H9 (cell line): ENCODE measurements at regions not wholly inside any gene's neighbourhood (a gene's known extent, or its start where the extent isn't known, plus 50 kb on each side); places are given as distances from the start of the nearest gene placed in this dataset.

Source experiments
- DNase-seq: peaks from one replicate; pipeline ENCODE4 v3.0.0-alpha.2; 2017
- H2AFZ ChIP-seq: one replicate; pipeline ENCODE4 v1.6.1; 2013; ENCODE audit warnings: mild to moderate bottlenecking, low read length, control low read depth, moderate library complexity
- H2AK5ac ChIP-seq: 2 replicates; pipeline ENCODE4 v1.6.1; 2013; ENCODE audit warnings: low read length, control low read depth, mixed read lengths; ENCODE audit not compliant: insufficient read length
- H2BK120ac ChIP-seq: one replicate; pipeline ENCODE4 v1.6.1; 2013; ENCODE audit warnings: low read depth, mild to moderate bottlenecking, low read length, control low read depth, inconsistent platforms; ENCODE audit not compliant: poor library complexity, severe bottlenecking
- H2BK12ac ChIP-seq: 2 replicates; pipeline ENCODE4 v1.6.1; 2013; ENCODE audit warnings: low read length, control low read depth, mixed read lengths, low read depth; ENCODE audit not compliant: insufficient read length
- H2BK15ac ChIP-seq: 2 replicates; pipeline ENCODE4 v1.6.1; 2013; ENCODE audit warnings: low read depth, low read length, control low read depth
- H2BK20ac ChIP-seq: one replicate; pipeline ENCODE4 v1.6.1; 2013; ENCODE audit warnings: low read depth, mild to moderate bottlenecking, low read length, control low read depth, inconsistent platforms; ENCODE audit not compliant: poor library complexity, severe bottlenecking
- H2BK5ac ChIP-seq: 2 replicates; pipeline ENCODE4 v1.6.1; 2013; ENCODE audit warnings: low read length, control low read depth, mixed read lengths; ENCODE audit not compliant: insufficient read length
- H3K14ac ChIP-seq: 2 replicates; pipeline ENCODE4 v1.6.1; 2013; ENCODE audit warnings: low read length, control low read depth; ENCODE audit not compliant: insufficient read depth
- H3K18ac ChIP-seq: 2 replicates; pipeline ENCODE4 v1.6.1; 2013; ENCODE audit warnings: low read depth, mild to moderate bottlenecking, mixed read lengths, low read length, control low read depth; ENCODE audit not compliant: insufficient read length
- H3K23ac ChIP-seq: 2 replicates; pipeline ENCODE4 v1.6.1; 2013; ENCODE audit warnings: low read length, control low read depth, mixed read lengths, low read depth; ENCODE audit not compliant: insufficient read length
- H3K23me2 ChIP-seq: 2 replicates; pipeline ENCODE4 v1.6.1; 2013; ENCODE audit warnings: low read depth, mild to moderate bottlenecking, mixed read lengths, low read length, control low read depth; ENCODE audit not compliant: insufficient read length, poor library complexity, severe bottlenecking
- H3K27ac ChIP-seq: 2 replicates; pipeline ENCODE4 v1.5.1; 2013; ENCODE audit warnings: low read length, control low read depth, mixed read lengths, low read depth; ENCODE audit not compliant: insufficient read length
- H3K27me3 ChIP-seq: 2 replicates; pipeline ENCODE4 v1.6.1; 2013; ENCODE audit warnings: low read length, control low read depth, inconsistent platforms; ENCODE audit not compliant: insufficient read depth
- H3K4ac ChIP-seq: 2 replicates; pipeline ENCODE4 v1.6.1; 2013; ENCODE audit warnings: low read depth, mild to moderate bottlenecking, control low read depth, inconsistent platforms, low read length, moderate library complexity
- H3K4me1 ChIP-seq: 2 replicates; pipeline ENCODE4 v1.6.1; 2013; ENCODE audit warnings: low read length, control low read depth, inconsistent platforms; ENCODE audit not compliant: insufficient read depth
- H3K4me2 ChIP-seq: 2 replicates; pipeline ENCODE4 v1.6.1; 2013; ENCODE audit warnings: low read length, control low read depth, mixed read lengths; ENCODE audit not compliant: insufficient read length, insufficient read depth
- H3K56ac ChIP-seq: 2 replicates; pipeline ENCODE4 v1.6.1; 2013; ENCODE audit warnings: low read depth, mild to moderate bottlenecking, mixed read lengths, low read length, control low read depth; ENCODE audit not compliant: insufficient read length
- H3K79me1 ChIP-seq: 2 replicates; pipeline ENCODE4 v1.6.1; 2013; ENCODE audit warnings: low read depth, mild to moderate bottlenecking, moderate library complexity, low read length, control low read depth, inconsistent platforms; ENCODE audit not compliant: insufficient read depth, poor library complexity, severe bottlenecking
- H3K79me2 ChIP-seq: 2 replicates; pipeline ENCODE4 v1.6.1; 2013; ENCODE audit warnings: low read length, control low read depth, inconsistent platforms; ENCODE audit not compliant: insufficient read depth
- H3K9ac ChIP-seq: 2 replicates; pipeline ENCODE4 v1.6.1; 2013; ENCODE audit warnings: low read length, control low read depth, mixed read lengths; ENCODE audit not compliant: insufficient read length; ENCODE audit errors: extremely low read depth
- H3K9me3 ChIP-seq: one replicate; pipeline ENCODE4 v1.6.1; 2013; ENCODE audit warnings: low read depth, low read length, inconsistent platforms; ENCODE audit not compliant: control insufficient read depth
- H3T11ph ChIP-seq: one replicate; pipeline ENCODE4 v1.6.1; 2013; ENCODE audit warnings: mild to moderate bottlenecking, low read length, control low read depth, inconsistent platforms
- H4K20me1 ChIP-seq: one replicate; pipeline ENCODE4 v1.6.1; 2013; ENCODE audit not compliant: control insufficient read depth, insufficient read length, insufficient read depth
- H4K5ac ChIP-seq: 2 replicates; pipeline ENCODE4 v1.6.1; 2013; ENCODE audit warnings: low read depth, mild to moderate bottlenecking, mixed read lengths, low read length, control low read depth; ENCODE audit not compliant: insufficient read length
- H4K8ac ChIP-seq: replicated peaks from 2 replicates; pipeline ENCODE4 v1.6.1; 2013; ENCODE audit warnings: low read length, control low read depth, mixed read lengths, low read depth; ENCODE audit not compliant: insufficient read length
- H4K91ac ChIP-seq: 2 replicates; pipeline ENCODE4 v1.6.1; 2013; ENCODE audit warnings: low read depth, mild to moderate bottlenecking, moderate library complexity, mixed read lengths, low read length, control low read depth; ENCODE audit not compliant: insufficient read length
- H3K27ac Mint-ChIP-seq, 3 experiments: 2 replicates in 2 of 3; 3 replicates in 1 of 3; pipeline ENCODE4 v1.8.0; 2020 to 2021; ENCODE audit warnings: mixed read lengths in 3 of 3, mild to moderate bottlenecking in 1 of 3, moderate library complexity in 1 of 3
- H3K27me3 Mint-ChIP-seq: 2 replicates; pipeline ENCODE4 v1.8.0; 2021; ENCODE audit warnings: low read depth, mild to moderate bottlenecking, moderate library complexity, mixed read lengths
- H3K36me3 Mint-ChIP-seq, 3 experiments: 2 replicates in 2 of 3; 3 replicates in 1 of 3; pipeline ENCODE4 v1.8.0; 2020 to 2021; ENCODE audit warnings: low read depth in 3 of 3, mixed read lengths in 3 of 3; ENCODE audit not compliant: insufficient read depth in 1 of 3
- H3K4me1 Mint-ChIP-seq, 2 experiments: 2 replicates each; pipeline ENCODE4 v1.8.0; 2020; ENCODE audit warnings: mixed read lengths in 2 of 2
- H3K4me3 Mint-ChIP-seq, 2 experiments: 2 replicates in 1 of 2; 3 replicates in 1 of 2; pipeline ENCODE4 v1.8.0; 2020 to 2021; ENCODE audit warnings: mild to moderate bottlenecking in 2 of 2, mixed read lengths in 2 of 2, moderate library complexity in 1 of 2
- H3K9me3 Mint-ChIP-seq, 2 experiments: 2 replicates in 1 of 2; 3 replicates in 1 of 2; pipeline ENCODE4 v1.8.0; 2020; ENCODE audit warnings: mild to moderate bottlenecking in 2 of 2, mixed read lengths in 2 of 2, moderate library complexity in 1 of 2
- whole genome bisulfite sequencing: extraction: QIAGEN DNeasy Blood & Tissue Kit; methylation state at CpG from one replicate; pipeline ENCODE4 v1.1.7; 2013; ENCODE audit warnings: missing lambda C conversion rate, low lambda C conversion rate, mixed read lengths; ENCODE audit not compliant: insufficient read length; ENCODE audit errors: extremely low coverage; 5-methylcytosine and 5-hydroxymethylcytosine counted together
- TF ChIP-seq, protein P1 (sequence below): fragments of 200-600 bp; sonication (generic); conservative IDR thresholded peaks from 3 replicates; pipeline ENCODE4 v1.8.0; 2021; ENCODE audit warnings: antibody characterized with exemption, mild to moderate bottlenecking

DNA sequence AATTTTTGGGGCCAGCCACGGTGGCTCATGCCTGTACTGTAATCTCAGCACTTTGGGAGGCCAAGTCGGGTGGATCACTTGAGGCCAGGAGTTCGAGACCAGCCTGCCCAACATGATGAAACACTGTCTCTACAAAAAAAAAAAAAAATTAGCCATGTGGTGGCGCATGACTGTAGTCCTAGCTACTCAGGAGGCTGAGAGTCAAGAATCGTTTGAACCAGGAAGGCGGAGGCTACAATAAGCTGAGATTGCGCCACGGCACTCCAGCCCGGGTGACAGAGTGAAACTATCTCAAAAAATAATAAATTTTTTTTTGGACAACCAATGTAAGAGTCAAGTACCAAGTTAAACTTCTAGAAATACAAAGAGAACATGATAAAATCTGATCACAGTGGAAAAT lies 164.6 kb downstream of the AVL9 start:
- Histone ChIP-seq H4K5ac (no peak overlapping the region), H2BK120ac (no peak overlapping the region), H4K20me1 (no peaks in the 10 kb centered on the region), H3K27me3 (no peaks in the 10 kb centered on the region), H3T11ph (no peak overlapping the region), H3K23me2 (no peaks in the 10 kb centered on the region), H2AFZ (no peak overlapping the region), H3K79me2 (no peaks in the 10 kb centered on the region), H3K23ac (no peak overlapping the region), H3K4ac (no peak overlapping the region), H3K4me1 (no peaks in the 10 kb centered on the region; the same call in 1 of the 2 replicates), H3K4me2 (no peak overlapping the region), H2AK5ac (no peak overlapping the region), H2BK15ac (no peak overlapping the region), H3K9me3 (no peaks in the 10 kb centered on the region), H4K8ac (no peak overlapping the region), H3K18ac (no peak overlapping the region), H2BK12ac (no peak overlapping the region), H2BK5ac (no peak overlapping the region), H3K14ac (no peak overlapping the region), H4K91ac (no peak overlapping the region), H3K27ac (no peak overlapping the region), H3K9ac (no peak overlapping the region), H2BK20ac (no peak overlapping the region), H3K79me1 (no peaks in the 10 kb centered on the region), H3K56ac (no peak overlapping the region)
- WGBS, result no CpG with 5 or more reads among the region's 9 CpGs
- TF ChIP-seq, protein P1, sequence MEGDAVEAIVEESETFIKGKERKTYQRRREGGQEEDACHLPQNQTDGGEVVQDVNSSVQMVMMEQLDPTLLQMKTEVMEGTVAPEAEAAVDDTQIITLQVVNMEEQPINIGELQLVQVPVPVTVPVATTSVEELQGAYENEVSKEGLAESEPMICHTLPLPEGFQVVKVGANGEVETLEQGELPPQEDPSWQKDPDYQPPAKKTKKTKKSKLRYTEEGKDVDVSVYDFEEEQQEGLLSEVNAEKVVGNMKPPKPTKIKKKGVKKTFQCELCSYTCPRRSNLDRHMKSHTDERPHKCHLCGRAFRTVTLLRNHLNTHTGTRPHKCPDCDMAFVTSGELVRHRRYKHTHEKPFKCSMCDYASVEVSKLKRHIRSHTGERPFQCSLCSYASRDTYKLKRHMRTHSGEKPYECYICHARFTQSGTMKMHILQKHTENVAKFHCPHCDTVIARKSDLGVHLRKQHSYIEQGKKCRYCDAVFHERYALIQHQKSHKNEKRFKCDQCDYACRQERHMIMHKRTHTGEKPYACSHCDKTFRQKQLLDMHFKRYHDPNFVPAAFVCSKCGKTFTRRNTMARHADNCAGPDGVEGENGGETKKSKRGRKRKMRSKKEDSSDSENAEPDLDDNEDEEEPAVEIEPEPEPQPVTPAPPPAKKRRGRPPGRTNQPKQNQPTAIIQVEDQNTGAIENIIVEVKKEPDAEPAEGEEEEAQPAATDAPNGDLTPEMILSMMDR, result no peak
- no peaks in the 10 kb centered on the region for H3K9me3 Mint-ChIP-seq
- H3K27me3 Mint-ChIP-seq, result no peaks in the 10 kb centered on the region; the same call in 1 of the 2 replicates
- no peak overlapping the region for H3K27ac Mint-ChIP-seq
- no peak overlapping the region for H3K4me3 Mint-ChIP-seq
- DNase-seq, result no peak
- H3K4me1 Mint-ChIP-seq, result peaks cover 15 to 32% of the 10 kb centered on the region in 2 experiments
- H3K36me3 Mint-ChIP-seq, result no peaks in the 10 kb centered on the region
